K562 (cell line): ENCODE measurements at regions not wholly inside any gene's neighbourhood (a gene's known extent, or its start where the extent isn't known, plus 50 kb on each side); places are given as distances from the start of the nearest gene placed in this dataset.

Source experiments
- ATAC-seq: fragments of 200-7000 bp; cut with Tn5 transposase; 3 replicates; pipeline ENCODE4 v1.9.1; 2020; ENCODE audit warnings: moderate library complexity
- BruUV-seq: library from RNA; stranded (reverse); fragments of 400-500 nt; replicated peaks from 2 replicates; lab custom pipeline; 2021; lab: Mats Ljungman, UMichigan
- CTCF ChIA-PET: fragments of 300-600 bp; formaldehyde crosslinking; extraction: SDS; loops from one replicate; lab custom pipeline; 2021; ENCODE audit warnings: low intra/inter-chr PET ratio; lab: Yijun Ruan, JAX
- POLR2A ChIA-PET: fragments of 300-600, 350-650 bp; sonication (Branson Sonifier 250); formaldehyde crosslinking; extraction: SDS; loops from one replicate; lab custom pipeline; 2021; ENCODE audit warnings: antibody characterized with exemption, inconsistent platforms; lab: Yijun Ruan, JAX
- DNase-seq, 4 experiments: peaks; one replicate each; pipeline versions ENCODE4 v3.0.0 to v3.0.0-alpha.2; 2011 to 2018; ENCODE audit warnings: low spot score in 3 of 4, mixed read lengths in 3 of 4; ENCODE audit errors: extremely low read depth in 1 of 4
- FAIRE-seq: peaks from 2 replicates; lab custom pipeline; 2011; peaks lifted over from hg19 to GRCh38; lab: Jason Lieb, UNC
- H2AFZ ChIP-seq: 2 replicates; pipeline ENCODE4 v1.6.0; 2011; ENCODE audit warnings: low read depth, low read length, control low read depth, inconsistent platforms
- H3K27ac ChIP-seq: fragments of 200-600 bp; 3 replicates; pipeline ENCODE4 v1.8.0; 2011; ENCODE audit warnings: low read depth, mild to moderate bottlenecking, control low read depth, inconsistent platforms, low read length, moderate library complexity, mixed read lengths; ENCODE audit errors: extremely low read depth
- H3K27me3 ChIP-seq, 2 experiments: fragments of 300-600 bp in 1 of 2; 2 replicates in 1 of 2; 3 replicates in 1 of 2; pipeline versions ENCODE4 v1.6.0 to v1.8.0; 2011; ENCODE audit warnings: inconsistent platforms in 2 of 2, low read length in 2 of 2, mild to moderate bottlenecking in 1 of 2, mixed read lengths in 1 of 2, moderate library complexity in 1 of 2; ENCODE audit not compliant: control insufficient read depth in 2 of 2, insufficient read depth in 2 of 2
- H3K36me3 ChIP-seq: fragments of 300-600 bp; 3 replicates; pipeline ENCODE4 v1.8.0; 2011; ENCODE audit warnings: mild to moderate bottlenecking, low read length, inconsistent platforms; ENCODE audit not compliant: control insufficient read depth, insufficient read depth
- H3K4me1 ChIP-seq, 2 experiments: fragments of 200-600 bp in 1 of 2; replicated peaks in 1 of 2; 2 replicates in 1 of 2; 3 replicates in 1 of 2; pipeline versions ENCODE4 v1.5.1 to v1.8.0; 2011; ENCODE audit warnings: inconsistent platforms in 2 of 2, low read length in 2 of 2, mild to moderate bottlenecking in 1 of 2, mixed read lengths in 1 of 2, moderate library complexity in 1 of 2; ENCODE audit not compliant: control insufficient read depth in 2 of 2, insufficient read depth in 2 of 2
- H3K4me2 ChIP-seq: 2 replicates; pipeline ENCODE4 v1.6.1; 2011; ENCODE audit warnings: low read length, control low read depth, inconsistent platforms, mixed read lengths; ENCODE audit not compliant: insufficient read depth
- H3K4me3 ChIP-seq: fragments of 200-600 bp; sonication (generic), shearing (Covaris generic); 2 replicates; pipeline ENCODE4 v1.5.1; 2016; ENCODE audit warnings: control low read depth, inconsistent platforms
- H3K79me2 ChIP-seq: fragments of 200-600 bp; 3 replicates; pipeline ENCODE4 v1.8.0; 2011; ENCODE audit warnings: low read length, inconsistent platforms; ENCODE audit not compliant: control insufficient read depth, insufficient read depth
- H3K9ac ChIP-seq, 2 experiments: 2 replicates each; pipeline versions ENCODE4 v1.6.0 to v1.6.1; 2011; ENCODE audit warnings: low read depth in 2 of 2, low read length in 2 of 2, control low read depth in 1 of 2, inconsistent platforms in 1 of 2, mild to moderate bottlenecking in 1 of 2, mixed read lengths in 1 of 2; ENCODE audit not compliant: insufficient read depth in 1 of 2
- H3K9me1 ChIP-seq: one replicate; pipeline ENCODE4 v1.6.0; 2011; ENCODE audit warnings: inconsistent platforms, mild to moderate bottlenecking, low read length, moderate library complexity; ENCODE audit not compliant: control insufficient read depth, insufficient read depth
- H3K9me3 ChIP-seq: replicated peaks from 2 replicates; pipeline ENCODE4 v1.5.1; 2011; ENCODE audit warnings: low read depth, low read length, inconsistent platforms; ENCODE audit not compliant: control insufficient read depth, insufficient read depth
- H4K20me1 ChIP-seq: replicated peaks from 2 replicates; pipeline ENCODE4 v1.6.1; 2011; ENCODE audit warnings: low read length, inconsistent platforms, mixed read lengths; ENCODE audit not compliant: control insufficient read depth, insufficient read depth
- BMI1 ChIP-seq: fragments of 150-350 bp; IDR thresholded peaks from 2 replicates; pipeline ENCODE4 v1.6.1; 2014; ENCODE audit warnings: low read length
- CBX2 ChIP-seq: fragments of 200-600 bp; sonication (generic); IDR thresholded peaks from one replicate; pipeline ENCODE4 v1.6.1; 2012; ENCODE audit warnings: mild to moderate bottlenecking, low read length, inconsistent platforms; ENCODE audit not compliant: insufficient read depth, poor library complexity, severe bottlenecking
- RBM39 ChIP-seq: fragments of 200-400 bp; formaldehyde crosslinking; optimal IDR thresholded peaks from 2 replicates; pipeline ENCODE3; 2018; ENCODE audit warnings: low read depth, low read length
- SMARCE1 ChIP-seq: fragments of 450-650 bp; IDR thresholded peaks from 2 replicates; pipeline ENCODE4 v1.7.1; 2016; ENCODE audit warnings: mild to moderate bottlenecking
- WGBS: fragments of 100-300 bp; shearing (Covaris generic); methylation state at CpG from one replicate; pipeline ENCODE4 v1.1.6; 2016; ENCODE audit warnings: low coverage, mixed read lengths; ENCODE audit not compliant: insufficient coverage; ENCODE audit errors: missing lambda C conversion rate; 5-methylcytosine and 5-hydroxymethylcytosine counted together
- in situ Hi-C: fragments of 300-500 bp; cut with MboI; formaldehyde crosslinking; loops from 4 replicates; pipeline ENCODE4 v1.15.0; 2018; ENCODE audit warnings: inconsistent platforms, mixed read lengths
- intact Hi-C: fragments of 100-400 bp; cut with micrococcal nuclease; formaldehyde crosslinking; loops from 2 replicates; pipeline ENCODE4 v1.14.2; 2022

DNA sequence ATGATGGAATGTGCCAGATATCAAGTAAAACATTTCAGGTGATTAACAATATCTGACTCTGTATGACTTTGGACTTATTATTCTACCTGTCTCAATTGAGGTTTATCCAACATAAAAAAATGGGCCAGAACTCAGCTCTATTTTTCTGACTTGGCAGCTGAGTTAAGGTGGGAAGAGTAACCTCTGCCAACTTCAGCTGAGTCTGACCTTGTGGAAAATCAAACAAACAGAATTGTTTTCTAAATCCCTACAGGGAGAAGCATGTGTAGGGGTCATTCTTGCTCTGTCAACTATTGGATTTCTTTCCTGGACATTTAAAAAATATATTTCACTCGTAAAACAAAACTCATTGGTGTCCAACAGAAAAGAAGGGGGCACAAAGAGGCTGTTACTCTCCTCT, 139.4 kb upstream of the TLR4 start:
- no peaks in the 10 kb centered on the region for H3K27me3 ChIP-seq
- H3K4me3 ChIP-seq = no peak overlapping the region
- intact Hi-C loops (no loop called here), in situ Hi-C loops (no loop called here)
- no peaks in the 10 kb centered on the region for H3K9me3 ChIP-seq
- no peaks in the 10 kb centered on the region for H4K20me1 ChIP-seq
- no peak overlapping the region for H2AFZ ChIP-seq
- POLR2A ChIA-PET = no interaction called here
- ATAC-seq = no peak
- CTCF ChIA-PET = no interaction called here
- no TSS peak for BruUV-seq
- TF ChIP-seq BMI1 = no peak
- no peak for TF ChIP-seq SMARCE1
- no peaks in the 10 kb centered on the region for H3K9me1 ChIP-seq
- no peak for DNase-seq
- H3K36me3 ChIP-seq = no peaks in the 10 kb centered on the region
- H3K9ac ChIP-seq = no peak overlapping the region
- H3K27ac ChIP-seq = no peak overlapping the region
- WGBS = 11% methylated on average over 1 of the region's 1 CpG
- H3K79me2 ChIP-seq = no peaks in the 10 kb centered on the region
- no peaks in the 10 kb centered on the region for H3K4me1 ChIP-seq
- FAIRE-seq = no peak
- no peak overlapping the region for H3K4me2 ChIP-seq

GRCh38 chr9:117561761-117562160, 142.4 kb upstream of the TLR4 start:
- no peaks in the 10 kb centered on the region for H3K36me3 ChIP-seq
- CTCF ChIA-PET = no interaction called here
- no TSS peak for BruUV-seq
- no peaks in the 10 kb centered on the region for H3K9me1 ChIP-seq
- in situ Hi-C loops (no loop called here), intact Hi-C loops (no loop called here)
- H3K27ac ChIP-seq = no peak overlapping the region
- no peaks in the 10 kb centered on the region for H3K27me3 ChIP-seq
- no peak for TF ChIP-seq RBM39
- no peak for TF ChIP-seq CBX2
- no peak for DNase-seq
- ATAC-seq = no peak
- no peaks in the 10 kb centered on the region for H3K4me1 ChIP-seq
- 0% methylated on average over 2 of the region's 2 CpGs for WGBS
- no peaks in the 10 kb centered on the region for H4K20me1 ChIP-seq
- no peak overlapping the region for H3K4me3 ChIP-seq
- no peak overlapping the region for H2AFZ ChIP-seq
- no peak overlapping the region for H3K4me2 ChIP-seq
- no peak overlapping the region for H3K9ac ChIP-seq
- POLR2A ChIA-PET = no interaction called here
- FAIRE-seq = no peak
- no peaks in the 10 kb centered on the region for H3K9me3 ChIP-seq
- no peaks in the 10 kb centered on the region for H3K79me2 ChIP-seq
